GM23248 (cell line): ENCODE measurements at regions not wholly inside any gene's neighbourhood (a gene's known extent, or its start where the extent isn't known, plus 50 kb on each side); places are given as distances from the start of the nearest gene placed in this dataset.
"Not testable (repeated sequence)": the region's sequence is repeated elsewhere in the genome, so short reads cannot be mapped to it uniquely, and the experiment has no call there.

Source experiments
- DNase-seq: peaks from one replicate; pipeline ENCODE4 v3.0.0-alpha.2; 2015
- H2AFZ ChIP-seq: fragments of 200-600 bp; sonication (generic); 2 replicates; pipeline ENCODE4 v1.6.1; 2016; ENCODE audit warnings: antibody characterized with exemption
- H3F3A ChIP-seq: fragments of 200-600 bp; sonication (generic); 2 replicates; pipeline ENCODE4 v1.6.1; 2016; ENCODE audit warnings: mild to moderate bottlenecking, antibody characterized with exemption, mixed run types; ENCODE audit not compliant: insufficient read depth
- H3K27ac ChIP-seq: fragments of 200-600 bp; sonication (generic); 2 replicates; pipeline ENCODE4 v1.5.1; 2016; ENCODE audit warnings: mild to moderate bottlenecking
- H3K27me3 ChIP-seq: fragments of 200-600 bp; sonication (generic); replicated peaks from 2 replicates; pipeline ENCODE4 v1.6.1; 2016; ENCODE audit warnings: mild to moderate bottlenecking; ENCODE audit not compliant: insufficient read depth
- H3K36me3 ChIP-seq: fragments of 200-600 bp; sonication (generic); 2 replicates; pipeline ENCODE4 v1.6.1; 2016; ENCODE audit warnings: low read depth, mild to moderate bottlenecking
- H3K4me1 ChIP-seq: fragments of 200-600 bp; sonication (generic); 2 replicates; pipeline ENCODE4 v1.6.1; 2016; ENCODE audit warnings: mild to moderate bottlenecking; ENCODE audit not compliant: insufficient read depth
- H3K4me2 ChIP-seq: fragments of 200-600 bp; sonication (generic); one replicate; pipeline ENCODE4 v1.6.1; 2016; ENCODE audit warnings: mild to moderate bottlenecking; ENCODE audit not compliant: unreplicated experiment
- H3K4me3 ChIP-seq: fragments of 200-600 bp; sonication (generic); 2 replicates; pipeline ENCODE4 v1.5.1; 2016; ENCODE audit warnings: mild to moderate bottlenecking
- H3K79me2 ChIP-seq: fragments of 200-600 bp; sonication (generic); 2 replicates; pipeline ENCODE4 v1.6.1; 2016; ENCODE audit warnings: mild to moderate bottlenecking; ENCODE audit not compliant: insufficient read depth
- H3K9ac ChIP-seq: fragments of 200-600 bp; sonication (generic); 2 replicates; pipeline ENCODE4 v1.6.1; 2016; ENCODE audit warnings: mild to moderate bottlenecking
- H3K9me2 ChIP-seq: fragments of 200-600 bp; sonication (generic); 2 replicates; pipeline ENCODE4 v1.6.1; 2016; ENCODE audit warnings: mixed run types, mild to moderate bottlenecking, moderate library complexity; ENCODE audit not compliant: insufficient read depth
- H3K9me3 ChIP-seq: fragments of 200-600 bp; sonication (generic); one replicate; pipeline ENCODE4 v1.6.1; 2017; ENCODE audit warnings: low read depth
- H4K20me1 ChIP-seq: fragments of 200-600 bp; sonication (generic); 2 replicates; pipeline ENCODE4 v1.6.0; 2016; ENCODE audit not compliant: insufficient read depth
- EZH2 ChIP-seq: fragments of 200-600 bp; sonication (generic); IDR thresholded peaks from 2 replicates; pipeline ENCODE4 v1.6.1; 2018; ENCODE audit warnings: antibody characterized with exemption, mild to moderate bottlenecking; ENCODE audit not compliant: insufficient read depth, poor library complexity, severe bottlenecking
- EZH2phosphoT487 ChIP-seq: fragments of 200-600 bp; sonication (generic); IDR thresholded peaks from 2 replicates; pipeline ENCODE4 v1.6.1; 2018; ENCODE audit warnings: antibody characterized with exemption, moderate library complexity, mild to moderate bottlenecking, low read depth; ENCODE audit not compliant: insufficient read depth
- WGBS, 2 experiments: methylation state at CpG; one replicate each; pipeline ENCODE4 v1.1.6; 2015 to 2017; ENCODE audit warnings: low lambda C conversion rate in 2 of 2, low coverage in 1 of 2; ENCODE audit errors: missing lambda C conversion rate in 2 of 2; 5-methylcytosine and 5-hydroxymethylcytosine counted together
- in situ Hi-C: fragments of 300-500 bp; cut with MboI; formaldehyde crosslinking; loops from 2 replicates; pipeline ENCODE4 v1.15.0; 2020

DNA sequence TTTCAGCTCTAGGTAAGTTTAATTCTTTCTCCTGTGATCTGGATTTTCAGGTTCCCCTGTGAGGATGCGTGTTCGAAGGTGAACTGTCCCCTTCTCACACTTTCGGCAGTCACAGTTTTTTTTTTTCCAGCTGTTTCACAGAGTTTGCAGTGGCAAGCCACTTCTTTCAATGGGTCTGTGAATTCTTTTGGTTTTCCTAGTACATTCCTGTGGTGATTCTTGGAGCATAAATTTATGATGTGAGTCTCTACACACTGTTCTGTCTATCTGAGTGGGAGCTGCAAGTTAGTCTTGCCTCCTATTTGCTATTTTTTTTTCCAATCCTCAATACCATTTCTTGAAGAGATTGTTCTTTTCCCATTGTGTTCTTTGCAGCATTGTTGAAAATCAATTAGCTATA, 595.5 kb downstream of the RAPGEF2 start:
- no peak for DNase-seq
- Histone ChIP-seq H3K4me2 (no peak overlapping the region), H3K9ac (no peak overlapping the region), H3K27me3 (no peaks in the 10 kb centered on the region), H4K20me1 (no peaks in the 10 kb centered on the region), H2AFZ (no peak overlapping the region), H3K4me3 (no peak overlapping the region), H3K9me3 (no peaks in the 10 kb centered on the region), H3K27ac (no peak overlapping the region), H3K4me1 (no peaks in the 10 kb centered on the region), H3K79me2 (no peaks in the 10 kb centered on the region), H3F3A (no peaks in the 10 kb centered on the region), H3K9me2 (no peaks in the 10 kb centered on the region), H3K36me3 (no peaks in the 10 kb centered on the region)
- in situ Hi-C loops = no loop called here
- TF ChIP-seq EZH2phosphoT487 (no peak), EZH2 (no peak)
- WGBS, 2 experiments = 18 to 44% methylated on average over 3 of the region's 3 CpGs

- TF ChIP-seq EZH2 (no peak), EZH2phosphoT487 (no peak)
- 24 to 40% methylated on average over 2 of the region's 2 CpGs for whole genome bisulfite sequencing, 2 experiments
- H2AFZ ChIP-seq = no peak overlapping the region
Observed at GRCh38 chr4:159702200-159702599, 599.3 kb downstream of the RAPGEF2 start.

GRCh38 chr4:159705334-159705733, 602.5 kb downstream of the RAPGEF2 start:
- no peaks in the 10 kb centered on the region for H3F3A ChIP-seq
- TF ChIP-seq EZH2phosphoT487 = no peak
- TF ChIP-seq EZH2 = no peak
- no peaks in the 10 kb centered on the region for H3K36me3 ChIP-seq
- no peak for DNase-seq
- H3K4me3 ChIP-seq = no peak overlapping the region
- no peaks in the 10 kb centered on the region for H3K79me2 ChIP-seq
- no peaks in the 10 kb centered on the region for H3K27me3 ChIP-seq
- no peaks in the 10 kb centered on the region for H3K9me3 ChIP-seq
- no peak overlapping the region for H3K4me2 ChIP-seq
- H4K20me1 ChIP-seq = no peaks in the 10 kb centered on the region
- no peak overlapping the region for H3K27ac ChIP-seq
- no peak overlapping the region for H3K9ac ChIP-seq
- no peak overlapping the region for H2AFZ ChIP-seq
- H3K4me1 ChIP-seq = no peaks in the 10 kb centered on the region
- no peaks in the 10 kb centered on the region for H3K9me2 ChIP-seq
- in situ Hi-C loops = no loop called here

More at GRCh38 chr4:159702200-159702599, 599.3 kb downstream of the RAPGEF2 start:
- no peaks in the 10 kb centered on the region for H3K27me3 ChIP-seq
- no peak overlapping the region for H3K4me3 ChIP-seq
- no peak overlapping the region for H3K27ac ChIP-seq
- no peak overlapping the region for H3K9ac ChIP-seq
- DNase-seq = no peak
- H3K4me2 ChIP-seq = no peak overlapping the region
- no peaks in the 10 kb centered on the region for H3K79me2 ChIP-seq
- no peaks in the 10 kb centered on the region for H3K36me3 ChIP-seq
- in situ Hi-C loops = no loop called here
- H3K4me1 ChIP-seq = no peaks in the 10 kb centered on the region
- H3F3A ChIP-seq = no peaks in the 10 kb centered on the region
- H3K9me2 ChIP-seq = no peaks in the 10 kb centered on the region
- no peaks in the 10 kb centered on the region for H3K9me3 ChIP-seq
- H4K20me1 ChIP-seq = no peaks in the 10 kb centered on the region

- no peak for DNase-seq
- no peak overlapping the region for H3K4me3 ChIP-seq
- H3K27ac ChIP-seq = no peak overlapping the region
- H3K4me1 ChIP-seq = no peaks in the 10 kb centered on the region
- no peaks in the 10 kb centered on the region for H3K27me3 ChIP-seq
- H2AFZ ChIP-seq = no peak overlapping the region
- H3K79me2 ChIP-seq = no peaks in the 10 kb centered on the region
- H3K36me3 ChIP-seq = no peaks in the 10 kb centered on the region
- H3K9me2 ChIP-seq = no peaks in the 10 kb centered on the region
- H3K9ac ChIP-seq = no peak overlapping the region
- in situ Hi-C loops = no loop called here
- H3K9me3 ChIP-seq = no peaks in the 10 kb centered on the region
- H3F3A ChIP-seq = no peaks in the 10 kb centered on the region
- TF ChIP-seq EZH2phosphoT487 (no peak), EZH2 (no peak)
- H3K4me2 ChIP-seq = no peak overlapping the region
- no peaks in the 10 kb centered on the region for H4K20me1 ChIP-seq
Observed at GRCh38 chr4:159706704-159707103, 603.8 kb downstream of the RAPGEF2 start.

DNA sequence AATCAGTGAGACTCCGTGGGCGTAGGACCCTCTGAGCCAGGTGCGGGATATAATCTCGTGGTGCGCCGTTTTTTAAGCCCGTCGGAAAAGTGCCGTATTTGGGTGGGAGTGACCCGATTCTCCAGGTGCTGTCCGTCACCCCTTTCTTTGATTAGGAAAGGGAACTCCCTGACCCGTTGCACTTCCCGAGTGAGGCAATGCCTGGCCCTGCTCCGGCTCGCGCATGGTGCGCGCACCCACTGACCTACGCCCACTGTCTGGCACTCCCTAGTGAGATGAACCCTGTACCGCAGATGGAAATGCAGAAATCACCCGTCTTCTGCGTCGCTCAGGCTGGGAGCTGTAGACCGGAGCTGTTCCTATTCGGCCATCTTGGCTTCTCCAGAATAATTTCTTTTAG, 612.3 kb downstream of the RAPGEF2 start:
- H3K79me2 ChIP-seq, H3K9me2 ChIP-seq, H3K27me3 ChIP-seq, in situ Hi-C loops, H4K20me1 ChIP-seq, H3K27ac ChIP-seq, DNase-seq, H2AFZ ChIP-seq, H3K9me3 ChIP-seq, H3K4me3 ChIP-seq, H3K4me2 ChIP-seq, H3K36me3 ChIP-seq, H3F3A ChIP-seq, H3K9ac ChIP-seq, H3K4me1 ChIP-seq: not testable (repeated sequence)
- WGBS, 2 experiments = 66 to 67% methylated on average over 20 to 24 of the region's 25 CpGs
